ENCODE measurements at regions not wholly inside any gene's neighbourhood (a gene's known extent, or its start where the extent isn't known, plus 50 kb on each side); places are given as distances from the start of the nearest gene placed in this dataset.
"Not testable (repeated sequence)": the region's sequence is repeated elsewhere in the genome, so short reads cannot be mapped to it uniquely, and the experiment has no call there.

DNA sequence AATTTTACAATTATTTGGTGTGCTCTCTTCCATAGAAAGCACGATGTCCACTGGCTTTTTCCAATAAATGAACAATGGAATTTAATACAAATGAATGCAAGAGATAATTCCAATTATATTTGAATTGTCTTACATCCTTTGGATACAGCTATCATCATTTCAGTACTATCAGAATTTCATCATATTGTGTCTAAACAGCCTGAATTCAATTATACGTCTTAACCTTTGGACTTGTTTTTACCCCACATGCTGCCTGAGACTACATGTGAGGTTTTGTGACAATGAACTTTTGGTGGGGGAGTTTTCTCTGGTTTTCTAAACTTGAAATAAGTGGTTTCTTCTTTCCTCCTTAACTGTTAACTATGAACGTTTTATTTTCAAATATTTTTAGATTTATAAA is 1176.0 kb downstream of the EPHA7 start:
- Histone ChIP-seq H3K9ac (no peak overlapping the region), H3K36me3 (no peaks in the 10 kb centered on the region), H3K4me1 (no peaks in the 10 kb centered on the region), H3K4me2 (no peak overlapping the region), H3K4me3 (no peak overlapping the region), H3K27ac (no peak overlapping the region), H4K20me1 (no peaks in the 10 kb centered on the region), H3K9me3 (no peaks in the 10 kb centered on the region), H3K27me3 (no peaks in the 10 kb centered on the region)
- TF ChIP-seq Cebpa-rat (IDR thresholded peaks at IDR 0.05): no peak

DNA sequence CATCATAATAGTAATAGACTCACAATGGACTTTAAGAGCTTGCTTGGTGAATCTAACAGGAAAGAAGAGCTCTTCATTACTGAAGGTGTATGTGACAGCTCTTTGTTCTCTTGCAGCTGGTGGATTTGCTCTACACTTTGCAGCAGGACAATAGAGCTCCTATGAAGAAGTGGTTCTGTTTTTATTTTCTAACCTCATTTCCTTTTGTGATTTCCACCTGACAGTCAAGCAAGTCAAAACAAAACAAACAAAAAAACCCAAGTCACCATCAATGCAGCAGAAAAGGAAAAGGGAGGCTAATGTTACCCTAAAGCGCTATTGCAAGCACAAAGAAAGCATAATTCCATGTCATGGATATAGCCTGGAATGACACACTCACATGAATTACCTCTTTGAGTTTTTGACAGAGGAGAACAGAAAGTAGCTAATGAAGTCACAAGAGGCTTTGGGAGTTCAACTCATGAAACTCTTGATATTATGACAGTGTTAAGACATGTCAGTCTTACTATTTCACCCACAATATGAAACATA is 1188.1 kb downstream of the EPHA7 start:
- Histone ChIP-seq H3K27ac (no peak overlapping the region), H3K4me3 (no peak overlapping the region), H3K27me3 (no peaks in the 10 kb centered on the region), H3K36me3 (no peaks in the 10 kb centered on the region), H3K4me2 (no peak overlapping the region), H3K9ac (no peak overlapping the region), H3K4me1 (no peaks in the 10 kb centered on the region), H4K20me1 (no peaks in the 10 kb centered on the region), H3K9me3 (no peaks in the 10 kb centered on the region)
- no peak for TF ChIP-seq Cebpa-rat (IDR thresholded peaks at IDR 0.05)

DNA sequence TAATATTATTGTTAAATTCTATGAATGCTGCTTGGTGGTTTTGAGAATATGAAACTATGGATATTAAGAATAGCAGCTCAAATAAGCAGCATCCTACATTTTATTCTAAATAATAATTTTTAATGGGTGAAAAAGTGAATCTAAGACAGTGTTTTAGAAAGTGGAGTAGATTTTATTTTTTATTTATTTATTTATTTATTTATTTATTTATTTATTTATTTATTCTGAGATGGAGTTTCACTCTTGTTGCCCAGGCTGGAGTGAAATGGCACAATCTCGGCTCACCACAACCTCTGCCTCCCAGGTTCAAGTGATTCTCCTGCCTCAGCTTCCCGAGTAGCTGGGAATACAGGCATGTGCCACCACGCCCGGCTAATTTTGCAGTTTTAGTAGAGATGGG is 1199.4 kb downstream of the EPHA7 start:
- not testable (repeated sequence) for H3K27ac ChIP-seq, H3K36me3 ChIP-seq, H3K4me3 ChIP-seq, H3K4me1 ChIP-seq, H3K27me3 ChIP-seq, H4K20me1 ChIP-seq, H3K9me3 ChIP-seq, H3K9ac ChIP-seq, H3K4me2 ChIP-seq

DNA sequence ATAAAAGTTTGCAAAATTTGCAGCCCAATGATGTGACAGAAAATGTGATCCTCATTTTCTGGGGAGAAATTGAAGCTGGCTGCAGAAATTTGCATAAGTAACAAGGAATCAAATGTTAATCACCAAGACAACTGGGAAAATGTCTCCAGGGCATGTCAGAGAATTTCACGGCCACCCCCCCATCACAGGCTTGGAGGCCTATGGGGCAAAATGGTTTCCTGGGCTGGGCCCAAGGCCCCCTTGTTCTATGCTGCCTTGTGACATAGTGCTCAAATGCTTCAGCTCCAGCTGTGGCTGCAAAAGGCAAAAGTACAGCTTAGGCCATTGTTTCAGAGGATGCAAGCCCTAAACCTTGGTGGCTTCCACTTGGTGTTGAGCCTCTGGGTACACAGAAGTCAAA is 1202.6 kb downstream of the EPHA7 start:
- no peaks in the 10 kb centered on the region for H4K20me1 ChIP-seq
- H3K4me1 ChIP-seq: no peaks in the 10 kb centered on the region
- no peak overlapping the region for H3K9ac ChIP-seq
- H3K9me3 ChIP-seq: no peaks in the 10 kb centered on the region
- H3K4me3 ChIP-seq: no peak overlapping the region
- H3K4me2 ChIP-seq: no peak overlapping the region
- TF ChIP-seq Cebpa-rat (IDR thresholded peaks at IDR 0.05): no peak
- H3K36me3 ChIP-seq: no peaks in the 10 kb centered on the region
- no peaks in the 10 kb centered on the region for H3K27me3 ChIP-seq
- no peak overlapping the region for H3K27ac ChIP-seq

DNA sequence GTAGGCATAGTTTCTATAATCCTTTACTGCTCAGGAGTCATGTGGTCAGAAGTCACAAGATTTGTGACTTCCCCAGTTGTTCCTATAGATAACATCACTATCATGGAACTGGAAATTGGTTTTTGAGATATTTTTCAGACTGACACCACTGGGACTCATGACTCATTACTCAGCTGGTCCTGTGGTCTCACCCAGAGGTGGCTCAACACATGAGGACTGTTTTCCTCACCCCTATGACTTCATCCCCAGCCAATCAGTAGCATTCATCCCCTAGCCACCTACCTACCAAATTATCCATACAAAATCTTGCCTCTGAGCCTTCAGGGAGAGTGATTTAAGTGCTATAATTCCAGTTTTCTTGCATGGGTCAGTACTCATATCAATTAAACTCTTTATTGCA is 1217.7 kb downstream of the EPHA7 start:
- Histone ChIP-seq H4K20me1 (no peaks in the 10 kb centered on the region), H3K4me2 (no peak overlapping the region), H3K9me3 (peaks cover 12% of the 10 kb centered on the region), H3K4me3 (no peak overlapping the region), H3K27me3 (no peaks in the 10 kb centered on the region), H3K4me1 (no peaks in the 10 kb centered on the region), H3K27ac (no peak overlapping the region), H3K36me3 (no peaks in the 10 kb centered on the region), H3K9ac (no peak overlapping the region)
- no peak for TF ChIP-seq Cebpa-rat (IDR thresholded peaks at IDR 0.05)

- no peak for TF ChIP-seq Cebpa-rat (IDR thresholded peaks at IDR 0.05)
- H4K20me1 ChIP-seq: no peaks in the 10 kb centered on the region
- no peaks in the 10 kb centered on the region for H3K4me1 ChIP-seq
- H3K4me2 ChIP-seq: no peak overlapping the region
- no peak overlapping the region for H3K9ac ChIP-seq
- peaks cover 12% of the 10 kb centered on the region for H3K9me3 ChIP-seq
- no peak overlapping the region for H3K27ac ChIP-seq
- no peak overlapping the region for H3K4me3 ChIP-seq
- H3K27me3 ChIP-seq: no peaks in the 10 kb centered on the region
- H3K36me3 ChIP-seq: no peaks in the 10 kb centered on the region
Measured at GRCh38 chr6:92196325-92196724, 1223.0 kb downstream of the EPHA7 start.

- Histone ChIP-seq H4K20me1 (no peaks in the 10 kb centered on the region), H3K27ac (no peak overlapping the region), H3K9ac (no peak overlapping the region), H3K4me2 (no peak overlapping the region), H3K9me3 (peaks cover 12% of the 10 kb centered on the region), H3K4me1 (no peaks in the 10 kb centered on the region), H3K27me3 (no peaks in the 10 kb centered on the region), H3K4me3 (no peak overlapping the region), H3K36me3 (no peaks in the 10 kb centered on the region)
- TF ChIP-seq Cebpa-rat (IDR thresholded peaks at IDR 0.05): no peak
Measured at GRCh38 chr6:92195796-92196195, 1223.6 kb downstream of the EPHA7 start.

DNA sequence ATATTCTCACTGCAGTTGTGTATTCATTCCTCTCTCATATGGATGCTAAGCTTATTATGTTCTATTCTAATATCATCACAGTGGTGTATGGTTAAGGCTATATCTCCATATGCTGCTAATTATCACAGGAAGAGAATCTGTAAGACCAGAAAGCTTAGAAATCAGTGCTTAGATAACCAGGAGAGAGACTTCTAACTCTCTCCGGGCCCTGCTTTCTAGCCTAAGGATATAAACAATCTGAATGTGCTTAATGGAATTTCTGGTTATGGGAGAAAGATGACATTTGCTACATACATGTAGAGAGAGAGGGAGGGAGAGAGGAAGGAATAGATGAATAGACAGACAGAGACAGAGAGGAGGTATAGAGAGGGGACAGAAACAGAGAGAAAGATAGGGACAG is 1231.3 kb downstream of the EPHA7 start:
- no peaks in the 10 kb centered on the region for H3K27me3 ChIP-seq
- H3K4me3 ChIP-seq: no peak overlapping the region
- no peaks in the 10 kb centered on the region for H3K36me3 ChIP-seq
- H3K9me3 ChIP-seq: no peaks in the 10 kb centered on the region
- no peaks in the 10 kb centered on the region for H3K4me1 ChIP-seq
- TF ChIP-seq Cebpa-rat (IDR thresholded peaks at IDR 0.05): no peak
- H4K20me1 ChIP-seq: no peaks in the 10 kb centered on the region
- H3K27ac ChIP-seq: no peak overlapping the region
- no peak overlapping the region for H3K4me2 ChIP-seq
- no peak overlapping the region for H3K9ac ChIP-seq

DNA sequence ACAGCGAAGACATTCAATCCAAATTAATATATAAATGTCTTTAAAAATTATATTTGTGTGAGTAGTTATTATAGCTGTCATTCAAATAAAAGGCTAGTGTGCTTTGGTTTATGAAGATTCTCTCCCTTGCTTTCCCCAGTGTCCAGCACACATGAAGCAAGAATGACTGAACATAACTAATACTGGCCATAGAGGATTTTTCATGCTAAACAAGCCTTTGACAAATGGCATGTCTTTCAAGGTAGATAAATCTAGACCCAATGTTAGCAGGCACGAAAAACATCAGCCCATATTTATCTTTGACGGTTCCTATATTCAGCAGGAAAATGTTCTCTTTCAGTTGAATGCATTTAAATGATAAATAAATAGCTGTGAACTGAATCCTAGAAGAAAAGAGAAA is 1234.4 kb downstream of the EPHA7 start:
- Histone ChIP-seq H3K9me3 (no peaks in the 10 kb centered on the region), H3K27ac (no peak overlapping the region), H3K27me3 (no peaks in the 10 kb centered on the region), H3K4me3 (no peak overlapping the region), H3K4me1 (no peaks in the 10 kb centered on the region), H3K4me2 (no peak overlapping the region), H3K36me3 (no peaks in the 10 kb centered on the region), H4K20me1 (no peaks in the 10 kb centered on the region), H3K9ac (no peak overlapping the region)
- TF ChIP-seq Cebpa-rat (IDR thresholded peaks at IDR 0.05): no peak

DNA sequence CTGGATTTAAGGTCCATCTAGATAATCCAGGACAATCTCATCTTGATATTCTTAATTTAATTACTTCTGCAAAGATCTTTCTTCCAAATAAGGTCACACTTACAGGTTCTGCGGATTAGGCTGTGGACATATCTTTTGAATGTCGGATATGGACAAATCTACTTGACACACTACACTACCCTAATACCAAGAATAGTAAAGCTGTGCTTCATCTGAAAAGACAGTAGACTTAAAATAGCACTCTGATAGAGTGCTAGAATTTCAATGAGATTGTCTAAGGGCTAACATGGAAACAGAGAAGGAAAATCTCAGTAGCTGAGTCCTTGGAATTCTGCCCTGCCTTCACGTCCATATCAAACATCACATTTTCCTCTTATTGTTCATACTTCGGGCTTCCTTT is 1238.0 kb downstream of the EPHA7 start:
- Histone ChIP-seq H3K4me2 (no peak overlapping the region), H3K9ac (no peak overlapping the region), H3K36me3 (no peaks in the 10 kb centered on the region), H3K4me1 (no peaks in the 10 kb centered on the region), H3K27me3 (no peaks in the 10 kb centered on the region), H3K9me3 (no peaks in the 10 kb centered on the region), H3K4me3 (no peak overlapping the region), H3K27ac (no peak overlapping the region), H4K20me1 (no peaks in the 10 kb centered on the region)
- no peak for TF ChIP-seq Cebpa-rat (IDR thresholded peaks at IDR 0.05)

DNA sequence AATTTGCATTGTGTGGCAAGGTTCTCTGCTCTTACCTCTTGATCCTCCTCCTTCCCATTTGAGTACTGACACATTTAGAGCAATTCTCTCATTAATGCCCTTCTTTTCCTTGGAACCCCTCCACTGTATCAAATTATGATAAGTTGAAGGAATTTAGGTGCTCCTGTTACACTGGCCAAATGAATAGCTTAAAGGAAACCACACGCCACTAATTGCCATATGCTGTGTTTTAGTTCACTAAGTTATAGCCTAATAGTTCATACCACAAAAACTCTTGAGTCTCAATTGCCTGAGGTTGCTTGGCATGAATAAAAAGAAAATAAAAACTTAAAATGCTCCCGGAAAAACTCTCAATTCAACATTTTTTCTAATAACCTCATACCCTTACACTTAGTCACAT is 1239.3 kb downstream of the EPHA7 start:
- H3K27me3 ChIP-seq: no peaks in the 10 kb centered on the region
- H3K27ac ChIP-seq: no peak overlapping the region
- H4K20me1 ChIP-seq: no peaks in the 10 kb centered on the region
- H3K9ac ChIP-seq: no peak overlapping the region
- no peak overlapping the region for H3K4me3 ChIP-seq
- H3K9me3 ChIP-seq: no peaks in the 10 kb centered on the region
- TF ChIP-seq Cebpa-rat (IDR thresholded peaks at IDR 0.05): no peak
- H3K4me1 ChIP-seq: peaks cover 5% of the 10 kb centered on the region; the same call in 1 of the 2 replicates
- H3K4me2 ChIP-seq: no peak overlapping the region
- no peaks in the 10 kb centered on the region for H3K36me3 ChIP-seq

Data from BLaER1 (cell line).